CD14-positive monocyte (primary cell): ENCODE measurements at regions not wholly inside any gene's neighbourhood (a gene's known extent, or its start where the extent isn't known, plus 50 kb on each side); places are given as distances from the start of the nearest gene placed in this dataset.

Source experiments
- DNase-seq, 3 donors: peaks; one replicate each; pipeline ENCODE4 v3.0.0-alpha.2; 2011 to 2022
- H2AFZ ChIP-seq: 2 replicates; pipeline ENCODE4 v1.6.0; 2012; ENCODE audit warnings: mild to moderate bottlenecking, low read depth, low read length, inconsistent platforms; ENCODE audit not compliant: insufficient read depth, poor library complexity, severe bottlenecking
- H3K27ac ChIP-seq, 2 donors: 1 replicate in 1 of 2; 2 replicates in 1 of 2; pipeline ENCODE4 v1.5.1; 2012 to 2013; ENCODE audit warnings: low read length in 2 of 2, control low read depth in 1 of 2, inconsistent platforms in 1 of 2, low read depth in 1 of 2, mild to moderate bottlenecking in 1 of 2
- H3K27me3 ChIP-seq, 2 donors: one replicate each; pipeline versions ENCODE4 v1.6.0 to v1.6.1; 2011 to 2013; ENCODE audit warnings: low read length in 2 of 2; ENCODE audit not compliant: control insufficient read depth in 2 of 2, insufficient read depth in 2 of 2
- H3K36me3 ChIP-seq, 2 donors: replicated peaks in 1 of 2; 1 replicate in 1 of 2; 2 replicates in 1 of 2; pipeline versions ENCODE4 v1.5.1 to v1.6.1; 2012 to 2013; ENCODE audit warnings: low read length in 2 of 2, control low read depth in 1 of 2, inconsistent platforms in 1 of 2, mild to moderate bottlenecking in 1 of 2; ENCODE audit not compliant: insufficient read depth in 2 of 2, control insufficient read depth in 1 of 2
- H3K4me1 ChIP-seq, 2 donors: 1 replicate in 1 of 2; 2 replicates in 1 of 2; pipeline versions ENCODE4 v1.5.1 to v1.6.1; 2012 to 2013; ENCODE audit warnings: low read length in 2 of 2, control low read depth in 1 of 2, inconsistent platforms in 1 of 2, mild to moderate bottlenecking in 1 of 2, moderate library complexity in 1 of 2; ENCODE audit not compliant: insufficient read depth in 2 of 2, control insufficient read depth in 1 of 2
- H3K4me2 ChIP-seq: replicated peaks from 2 replicates; pipeline ENCODE3; 2012; ENCODE audit warnings: low read length, moderate library complexity, mild to moderate bottlenecking; ENCODE audit not compliant: poor library complexity, severe bottlenecking; ENCODE audit errors: extremely low read depth
- H3K4me3 ChIP-seq, 3 experiments: fragments of 200-600 bp in 1 of 3; sonication (generic) in 1 of 3; replicated peaks in 1 of 3; 1 replicate in 2 of 3; 2 replicates in 1 of 3; pipeline ENCODE4 v1.5.1; 2011 to 2013; ENCODE audit warnings: low read length in 3 of 3, mild to moderate bottlenecking in 3 of 3, control low read depth in 2 of 3, low read depth in 2 of 3, inconsistent platforms in 1 of 3, moderate library complexity in 1 of 3
- H3K79me2 ChIP-seq: 2 replicates; pipeline ENCODE4 v1.6.0; 2012; ENCODE audit warnings: mild to moderate bottlenecking, control low read depth, inconsistent platforms, low read length, moderate library complexity; ENCODE audit not compliant: insufficient read depth
- H3K9ac ChIP-seq: 2 replicates; pipeline ENCODE4 v1.6.0; 2017; ENCODE audit warnings: low read length, mild to moderate bottlenecking; ENCODE audit not compliant: insufficient read depth, poor library complexity, severe bottlenecking
- H3K9me3 ChIP-seq, 2 donors: replicated peaks in 1 of 2; 1 replicate in 1 of 2; 2 replicates in 1 of 2; pipeline versions ENCODE4 v1.5.1 to v1.6.1; 2012 to 2013; ENCODE audit warnings: low read length in 2 of 2, control low read depth in 1 of 2; ENCODE audit not compliant: control insufficient read depth in 1 of 2, insufficient read depth in 1 of 2
- H4K20me1 ChIP-seq: 2 replicates; pipeline ENCODE4 v1.6.0; 2012; ENCODE audit warnings: mild to moderate bottlenecking, low read length, control low read depth, moderate library complexity; ENCODE audit not compliant: insufficient read depth
- H3K27ac Mint-ChIP-seq, 7 donors: one replicate each; pipeline ENCODE4 v1.8.0; 2020; ENCODE audit warnings: mild to moderate bottlenecking in 7 of 7, mixed read lengths in 7 of 7, moderate library complexity in 6 of 7, inconsistent platforms in 2 of 7
- H3K27me3 Mint-ChIP-seq, 3 donors: one replicate each; pipeline ENCODE4 v1.8.0; 2021 to 2022; ENCODE audit warnings: low read depth in 3 of 3, mild to moderate bottlenecking in 3 of 3, mixed read lengths in 3 of 3, moderate library complexity in 3 of 3, inconsistent platforms in 1 of 3
- H3K36me3 Mint-ChIP-seq, 2 donors: one replicate each; pipeline ENCODE4 v1.8.0; 2020; ENCODE audit warnings: mixed read lengths in 2 of 2, inconsistent platforms in 1 of 2, mild to moderate bottlenecking in 1 of 2
- H3K4me1 Mint-ChIP-seq: one replicate; pipeline ENCODE4 v1.8.0; 2020; ENCODE audit warnings: mild to moderate bottlenecking, mixed read lengths
- H3K4me3 Mint-ChIP-seq, 2 donors: one replicate each; pipeline ENCODE4 v1.8.0; 2020; ENCODE audit warnings: mild to moderate bottlenecking in 2 of 2, mixed read lengths in 2 of 2, moderate library complexity in 1 of 2
- H3K9me3 Mint-ChIP-seq, 7 donors: one replicate each; pipeline ENCODE4 v1.8.0; 2020 to 2022; ENCODE audit warnings: mixed read lengths in 7 of 7, mild to moderate bottlenecking in 6 of 7, moderate library complexity in 6 of 7, inconsistent platforms in 2 of 7
- WGBS: methylation state at CpG from one replicate; pipeline ENCODE4 v1.1.5; 2013; ENCODE audit warnings: missing lambda C conversion rate; ENCODE audit not compliant: insufficient coverage; 5-methylcytosine and 5-hydroxymethylcytosine counted together
- intact Hi-C, 2 donors: fragments of 100-400 bp; cut with micrococcal nuclease; formaldehyde crosslinking; loops; one replicate each; pipeline versions ENCODE4 v1.15.0 to v1.15.1; 2023
- TF ChIP-seq, protein P1 (sequence below): fragments of 200-600 bp; IDR thresholded peaks from one replicate; pipeline ENCODE4 v1.8.0; 2022; ENCODE audit warnings: antibody characterized with exemption, mild to moderate bottlenecking

DNA sequence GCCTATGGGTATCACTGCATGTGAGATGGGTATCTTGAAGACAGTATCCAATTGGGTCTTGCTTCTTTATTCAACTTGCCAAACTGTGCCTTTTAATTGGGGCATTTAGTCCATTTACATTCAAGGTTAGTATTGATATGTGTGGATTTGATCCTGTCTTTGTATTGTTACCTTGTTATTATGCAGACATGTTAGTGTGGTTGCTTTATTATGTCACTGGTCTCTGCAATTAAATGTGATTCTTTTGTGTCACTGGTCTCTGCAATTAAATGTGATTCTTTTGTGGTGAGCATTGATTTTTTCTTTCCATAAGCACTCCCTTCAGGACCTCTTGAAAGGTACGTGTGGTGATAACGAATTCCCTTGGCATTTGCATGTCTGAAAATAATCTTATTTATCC is 357.8 kb upstream of the STEAP1 start:
- Histone ChIP-seq H3K9me3 (peaks cover 8 to 14% of the 10 kb centered on the region in 2 donors), H2AFZ (no peak overlapping the region), H3K4me3 (no peak overlapping the region), H4K20me1 (no peaks in the 10 kb centered on the region), H3K9ac (no peak overlapping the region), H3K4me2 (no peak overlapping the region), H3K79me2 (no peaks in the 10 kb centered on the region), H3K36me3 (no peaks in the 10 kb centered on the region), H3K27me3 (no peaks in the 10 kb centered on the region), H3K4me1 (no peaks in the 10 kb centered on the region), H3K27ac (no peak overlapping the region)
- no peak overlapping the region for H3K4me3 Mint-ChIP-seq
- intact Hi-C loops: no loop called here
- TF ChIP-seq, protein P1, sequence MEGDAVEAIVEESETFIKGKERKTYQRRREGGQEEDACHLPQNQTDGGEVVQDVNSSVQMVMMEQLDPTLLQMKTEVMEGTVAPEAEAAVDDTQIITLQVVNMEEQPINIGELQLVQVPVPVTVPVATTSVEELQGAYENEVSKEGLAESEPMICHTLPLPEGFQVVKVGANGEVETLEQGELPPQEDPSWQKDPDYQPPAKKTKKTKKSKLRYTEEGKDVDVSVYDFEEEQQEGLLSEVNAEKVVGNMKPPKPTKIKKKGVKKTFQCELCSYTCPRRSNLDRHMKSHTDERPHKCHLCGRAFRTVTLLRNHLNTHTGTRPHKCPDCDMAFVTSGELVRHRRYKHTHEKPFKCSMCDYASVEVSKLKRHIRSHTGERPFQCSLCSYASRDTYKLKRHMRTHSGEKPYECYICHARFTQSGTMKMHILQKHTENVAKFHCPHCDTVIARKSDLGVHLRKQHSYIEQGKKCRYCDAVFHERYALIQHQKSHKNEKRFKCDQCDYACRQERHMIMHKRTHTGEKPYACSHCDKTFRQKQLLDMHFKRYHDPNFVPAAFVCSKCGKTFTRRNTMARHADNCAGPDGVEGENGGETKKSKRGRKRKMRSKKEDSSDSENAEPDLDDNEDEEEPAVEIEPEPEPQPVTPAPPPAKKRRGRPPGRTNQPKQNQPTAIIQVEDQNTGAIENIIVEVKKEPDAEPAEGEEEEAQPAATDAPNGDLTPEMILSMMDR: no peak
- no CpG with 5 or more reads among the region's 2 CpGs for WGBS
- no peak overlapping the region for H3K27ac Mint-ChIP-seq
- H3K4me1 Mint-ChIP-seq: no peaks in the 10 kb centered on the region
- no peaks in the 10 kb centered on the region for H3K36me3 Mint-ChIP-seq
- no peaks in the 10 kb centered on the region for H3K27me3 Mint-ChIP-seq
- DNase-seq: no peak
- peaks cover 5 to 32% (median 13%) of the 10 kb centered on the region in 7 donors for H3K9me3 Mint-ChIP-seq

DNA sequence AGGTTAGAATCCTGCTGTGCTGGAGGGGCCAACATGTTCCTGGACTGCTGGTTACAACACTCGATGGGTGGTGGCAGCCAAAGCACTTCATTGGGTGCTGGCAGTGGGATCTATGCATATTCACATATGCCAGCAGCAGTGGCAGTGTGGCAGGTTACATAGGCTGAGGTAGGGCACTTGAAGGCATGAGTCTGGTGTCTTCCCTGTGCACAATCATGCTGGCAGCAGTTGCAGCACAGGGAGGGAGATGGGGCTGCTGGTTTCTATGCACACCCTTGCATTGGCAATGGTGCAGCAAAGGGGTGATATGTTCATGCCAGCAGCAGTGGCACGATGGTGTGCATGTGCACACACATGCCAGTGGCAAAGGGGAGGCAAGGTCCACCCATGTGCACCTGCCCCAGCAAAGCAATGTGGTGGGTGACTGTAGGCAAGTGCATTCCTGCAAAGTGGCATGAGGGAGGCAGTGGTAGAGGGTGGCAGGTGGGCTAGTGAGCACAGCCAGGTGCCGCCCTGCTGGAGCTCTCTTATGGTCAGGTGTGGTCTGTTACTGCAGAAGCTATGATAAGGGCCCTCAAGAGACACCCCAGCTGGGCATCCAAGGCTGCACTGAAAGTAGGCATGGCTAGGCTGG is 356.2 kb upstream of the STEAP1 start:
- no peaks in the 10 kb centered on the region for H3K27me3 ChIP-seq
- TF ChIP-seq, protein P1: no peak
- no peak overlapping the region for H3K9ac ChIP-seq
- intact Hi-C loops: no loop called here
- H3K36me3 ChIP-seq: no peaks in the 10 kb centered on the region
- H3K27me3 Mint-ChIP-seq: no peaks in the 10 kb centered on the region
- H3K79me2 ChIP-seq: no peaks in the 10 kb centered on the region
- no peaks in the 10 kb centered on the region for H3K4me1 Mint-ChIP-seq
- no peak overlapping the region for H2AFZ ChIP-seq
- H3K9me3 ChIP-seq: peaks cover 5 to 12% of the 10 kb centered on the region in 2 donors
- DNase-seq: no peak
- no peak overlapping the region for H3K4me3 ChIP-seq
- WGBS: 85% methylated on average over 3 of the region's 3 CpGs
- no peak overlapping the region for H3K27ac Mint-ChIP-seq
- no peaks in the 10 kb centered on the region for H3K36me3 Mint-ChIP-seq
- H3K4me1 ChIP-seq: no peaks in the 10 kb centered on the region
- H3K9me3 Mint-ChIP-seq: peaks cover 5 to 28% (median 11%) of the 10 kb centered on the region in 7 donors
- no peak overlapping the region for H3K4me3 Mint-ChIP-seq
- no peak overlapping the region for H3K4me2 ChIP-seq
- H4K20me1 ChIP-seq: no peaks in the 10 kb centered on the region
- H3K27ac ChIP-seq: no peak overlapping the region
